GM21723 (cell line): ENCODE measurements at regions not wholly inside any gene's neighbourhood (a gene's known extent, or its start where the extent isn't known, plus 50 kb on each side); places are given as distances from the start of the nearest gene placed in this dataset.

Experiments used
- ATAC-seq: cut with Tn5 transposase; IDR thresholded peaks from one replicate; pipeline ENCODE4 v1.9.1; 2021; ENCODE audit warnings: mild to moderate bottlenecking, moderate library complexity; ENCODE audit not compliant: unreplicated experiment

- no peak for ATAC-seq
These were observed 391.5 kb downstream of the IRS1 start for GRCh38 chr2:226408141-226408540.

DNA sequence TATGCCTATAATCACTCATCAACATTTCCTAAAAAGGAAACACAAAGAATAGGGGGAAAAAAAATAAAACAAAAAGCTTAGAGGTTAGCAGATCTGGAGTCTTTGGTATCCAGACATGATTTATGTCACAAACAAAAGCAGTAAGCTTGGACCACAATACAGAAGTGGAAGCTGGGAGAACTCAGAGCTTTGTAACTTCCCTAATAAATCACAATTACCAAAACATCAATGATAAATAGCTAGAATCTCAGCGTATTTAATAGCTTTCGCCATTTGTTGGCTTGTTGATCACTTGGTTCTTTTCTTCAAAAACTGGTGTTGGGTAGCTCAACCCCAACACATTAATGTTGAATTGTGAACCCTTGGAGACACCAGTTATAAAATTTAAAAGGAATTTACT, 392.5 kb downstream of the IRS1 start:
- ATAC-seq = no peak

DNA sequence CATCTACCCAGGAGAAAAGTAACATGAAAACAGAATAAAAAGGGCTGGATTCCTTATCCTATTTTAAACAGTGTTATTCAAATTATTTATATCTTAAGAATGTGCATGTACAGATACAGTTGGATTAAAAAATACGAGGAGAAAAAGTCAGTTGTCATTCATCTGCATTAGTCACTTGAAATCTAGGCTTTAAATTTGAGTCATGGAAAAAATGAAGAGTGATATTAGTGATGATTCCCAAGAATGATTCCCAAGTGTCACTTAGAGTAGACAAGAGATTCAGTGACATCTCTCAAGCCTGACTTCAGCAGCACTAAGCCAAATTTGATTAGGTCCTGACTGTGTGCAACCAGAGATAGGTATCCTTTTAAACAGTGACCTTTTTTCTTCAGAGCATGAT, 394.2 kb downstream of the IRS1 start:
- ATAC-seq = no peak

DNA sequence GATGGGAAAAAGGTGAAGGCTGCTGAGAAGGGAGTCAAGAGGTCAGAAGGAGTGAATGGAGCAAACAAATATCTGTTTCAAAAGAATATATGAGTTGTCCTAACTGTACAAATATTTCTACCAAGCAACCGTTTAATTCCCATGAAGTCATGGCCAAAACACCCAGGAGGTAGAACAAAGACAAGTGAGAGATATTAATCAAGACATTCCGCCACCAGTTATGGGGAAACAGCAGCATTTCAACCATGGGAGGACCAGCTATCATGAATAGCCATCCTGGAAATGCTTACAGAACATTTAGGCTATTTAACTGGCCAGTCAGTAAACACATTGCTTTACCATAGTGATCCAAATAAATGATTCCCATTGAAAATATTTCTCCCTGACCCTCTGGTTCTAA, 396.3 kb downstream of the IRS1 start:
- no peak for ATAC-seq

DNA sequence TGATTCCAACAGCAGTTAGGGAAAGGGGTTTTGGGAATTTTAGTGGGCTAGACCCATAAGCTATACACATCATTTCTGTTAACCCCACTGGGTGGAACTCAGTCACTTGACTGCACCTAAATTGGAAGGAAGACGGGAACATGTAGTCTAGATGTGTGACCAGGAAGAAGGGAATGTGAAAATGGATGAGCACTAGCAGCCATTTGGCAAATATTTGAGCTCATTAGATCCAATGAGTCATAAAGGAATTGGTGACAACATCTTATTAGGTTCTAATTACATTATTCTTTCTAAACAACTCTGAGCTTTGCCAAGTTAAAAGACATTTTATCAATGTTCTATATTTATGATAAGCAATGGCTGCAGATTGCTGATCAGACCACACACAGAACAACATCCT, 400.6 kb downstream of the IRS1 start:
- no peak for ATAC-seq

- no peak for ATAC-seq
These were observed 401.0 kb downstream of the IRS1 start for GRCh38 chr2:226398580-226398979.

- ATAC-seq = no peak
These were observed 403.1 kb downstream of the IRS1 start for GRCh38 chr2:226396541-226396940.

GRCh38 chr2:226387499-226387942, 412.1 kb downstream of the IRS1 start:
- ATAC-seq = no peak

DNA sequence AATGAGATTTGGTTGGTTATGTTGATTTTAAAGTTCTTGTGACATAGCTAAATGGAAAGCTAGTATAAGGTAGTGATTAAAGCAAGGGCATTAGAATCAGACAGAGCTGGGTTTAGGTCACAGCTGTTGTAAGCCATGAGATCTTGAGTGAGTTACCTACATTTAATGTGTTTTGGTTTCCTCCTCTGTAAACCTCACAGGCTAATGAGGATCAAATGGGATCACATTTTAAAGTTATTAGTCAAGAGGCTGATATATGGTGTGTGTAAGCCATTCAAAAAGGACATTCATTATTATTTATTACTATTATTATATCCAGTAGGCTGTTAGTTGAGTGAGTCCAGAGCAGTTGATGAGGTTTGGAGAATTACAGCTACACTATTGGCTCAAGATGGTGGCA, 416.2 kb downstream of the IRS1 start:
- no peak for ATAC-seq

DNA sequence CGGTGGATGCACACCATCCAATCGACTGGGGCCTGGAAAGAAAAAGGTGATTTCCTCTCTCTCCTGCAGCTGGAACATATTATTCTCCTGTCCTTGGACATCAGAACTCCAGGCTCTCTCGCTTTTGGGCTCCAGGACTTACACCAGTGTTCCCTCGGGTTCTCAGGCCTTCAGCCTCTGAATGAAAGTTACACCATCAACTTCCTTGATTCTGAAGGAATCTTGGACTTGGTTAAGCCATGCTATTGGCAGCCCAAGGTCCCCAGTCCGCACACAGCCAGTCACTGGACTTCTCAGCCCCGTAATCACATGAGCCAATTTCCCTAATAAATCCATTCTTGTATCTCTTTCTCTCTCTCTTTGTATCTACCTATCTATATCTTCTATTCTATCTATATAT, 418.9 kb downstream of the IRS1 start:
- no peak for ATAC-seq

- ATAC-seq = no peak
These were observed 420.6 kb downstream of the IRS1 start for GRCh38 chr2:226378753-226379705.

- ATAC-seq = no peak
These were observed 423.0 kb downstream of the IRS1 start for GRCh38 chr2:226376516-226377180.

DNA sequence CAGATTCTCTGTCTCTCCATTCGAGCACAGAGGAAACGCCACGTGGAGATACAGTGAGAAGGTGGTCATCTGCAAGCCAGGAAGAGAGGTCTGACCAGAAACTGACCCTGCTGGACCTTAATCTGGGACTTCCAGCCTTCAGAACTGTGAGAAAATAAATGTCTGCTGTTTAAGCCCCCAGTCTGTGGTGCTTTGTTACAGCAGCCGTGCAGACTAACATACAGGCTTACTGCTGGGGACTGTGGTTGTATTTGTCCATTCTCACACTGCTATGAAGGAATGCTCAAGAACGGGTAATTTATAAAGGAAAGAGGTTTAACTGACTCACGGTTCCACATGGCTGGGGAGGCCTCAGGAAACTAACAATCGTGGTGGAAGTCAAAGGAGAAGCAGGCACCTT, 432.7 kb downstream of the IRS1 start:
- no peak for ATAC-seq

DNA sequence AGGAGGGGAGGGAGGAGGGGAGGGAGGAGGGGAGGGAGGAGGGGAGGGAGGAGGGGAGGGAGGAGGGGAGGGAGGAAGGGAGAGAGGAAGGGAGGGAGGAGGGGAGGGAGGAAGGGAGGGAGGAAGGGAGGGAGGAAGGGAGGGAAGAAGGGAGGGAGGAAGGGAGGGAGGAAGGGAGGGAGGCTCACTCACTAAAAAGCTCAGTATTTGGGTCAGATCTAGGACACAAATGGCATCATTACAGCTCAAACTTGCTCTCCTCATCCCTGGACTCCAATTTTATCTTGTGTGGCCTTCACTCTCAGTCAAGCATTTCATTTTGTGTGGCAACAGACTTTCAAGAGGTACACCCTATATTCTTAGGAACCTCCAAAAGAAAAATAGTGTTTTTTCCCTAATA, 435.4 kb downstream of the IRS1 start:
- no peak for ATAC-seq

DNA sequence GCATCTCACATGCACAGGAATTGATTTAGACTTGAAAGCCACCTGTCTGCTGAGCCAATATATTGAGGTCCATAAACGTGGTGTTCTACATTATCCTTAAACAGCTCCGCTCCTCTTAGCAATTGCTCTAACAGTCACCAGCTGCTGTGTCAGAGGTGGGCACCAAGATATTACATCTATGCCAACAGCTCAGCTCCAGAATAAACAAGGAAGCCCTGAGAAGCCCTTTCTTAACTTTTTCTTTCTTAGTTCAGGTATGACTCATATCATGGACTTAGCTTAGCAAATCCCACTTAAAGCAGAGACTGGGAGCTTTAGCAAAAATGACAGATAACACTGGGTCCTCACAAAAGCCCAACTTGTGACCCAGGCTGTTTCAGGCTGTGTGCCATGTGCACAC, 436.6 kb downstream of the IRS1 start:
- ATAC-seq = no peak

GRCh38 chr2:226360658-226361057, 439.0 kb downstream of the IRS1 start:
- no peak for ATAC-seq

GRCh38 chr2:226358688-226359087, 440.9 kb downstream of the IRS1 start:
- no peak for ATAC-seq

DNA sequence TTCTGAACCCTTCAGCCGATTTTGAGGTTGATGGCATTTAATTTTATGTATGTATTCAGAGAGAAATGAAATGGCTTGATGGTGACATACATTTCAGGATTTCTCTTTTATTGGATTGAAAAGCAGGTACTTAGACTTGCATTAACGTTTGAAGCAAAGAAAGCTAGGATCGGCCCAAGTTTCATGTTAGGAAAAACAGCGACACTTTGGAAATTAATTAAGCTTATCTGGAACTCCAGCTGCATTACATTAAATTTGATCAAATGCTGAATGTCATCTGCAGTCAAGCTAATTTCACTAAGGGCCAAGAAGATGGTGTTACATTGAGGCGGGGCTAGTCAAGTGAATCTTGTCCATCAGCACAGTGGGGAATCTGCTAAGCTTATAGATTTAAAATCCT, 441.8 kb downstream of the IRS1 start:
- ATAC-seq = no peak

DNA sequence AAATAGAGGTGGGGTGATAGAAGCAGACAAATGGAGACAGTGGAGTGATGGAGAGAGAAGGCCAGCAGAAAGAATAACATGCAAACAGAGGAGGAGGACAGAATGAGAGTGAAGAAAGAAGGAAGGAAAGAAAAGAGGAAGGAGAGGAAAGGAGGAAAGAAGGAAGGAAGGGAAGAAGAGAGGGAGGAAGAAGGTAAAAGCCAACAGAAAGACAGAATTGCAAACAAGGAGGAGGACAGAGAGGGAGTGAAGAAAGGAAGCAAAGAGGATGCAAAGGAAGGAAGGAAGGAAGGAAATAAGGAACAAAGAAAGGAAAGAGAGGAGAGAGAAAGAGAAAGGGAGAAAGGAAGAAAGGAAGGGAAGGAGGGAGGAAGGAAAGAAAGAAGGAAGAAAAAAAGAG, 444.0 kb downstream of the IRS1 start:
- no peak for ATAC-seq

- no peak for ATAC-seq
These were observed 445.2 kb downstream of the IRS1 start for GRCh38 chr2:226354434-226354833.

- no peak for ATAC-seq
These were observed 446.6 kb downstream of the IRS1 start for GRCh38 chr2:226352941-226353560.

GRCh38 chr2:226351711-226352110, 447.9 kb downstream of the IRS1 start:
- no peak for ATAC-seq
